Parathyroid adenoma (tissue), 2 donors: ENCODE measurements at regions not wholly inside any gene's neighbourhood (a gene's known extent, or its start where the extent isn't known, plus 50 kb on each side); places are given as distances from the start of the nearest gene placed in this dataset.

ENCODE experiments used
- H2AFZ ChIP-seq: fragments of 300-600 bp; sonication (generic); one replicate; pipeline ENCODE4 v1.7.0; 2017; ENCODE audit warnings: antibody characterized with exemption, mild to moderate bottlenecking
- H3K27ac ChIP-seq: fragments of 300-600 bp; sonication (generic); one replicate; pipeline ENCODE4 v1.7.0; 2017
- H3K27me3 ChIP-seq: fragments of 300-600 bp; sonication (generic); one replicate; pipeline ENCODE4 v1.7.0; 2017; ENCODE audit warnings: low read length; ENCODE audit not compliant: control insufficient read depth, insufficient read depth
- H3K36me3 ChIP-seq: fragments of 300-600 bp; sonication (generic); one replicate; pipeline ENCODE4 v1.7.0; 2017; ENCODE audit warnings: low read length; ENCODE audit not compliant: control insufficient read depth, insufficient read depth
- H3K4me1 ChIP-seq: fragments of 300-600 bp; sonication (generic); one replicate; pipeline ENCODE4 v1.7.0; 2017; ENCODE audit warnings: control low read depth
- H3K4me2 ChIP-seq: fragments of 300-600 bp; sonication (generic); one replicate; pipeline ENCODE4 v1.7.0; 2017; ENCODE audit warnings: low read length
- H3K4me3 ChIP-seq: fragments of 300-600 bp; sonication (generic); one replicate; pipeline ENCODE4 v1.7.0; 2017; ENCODE audit warnings: low read depth, low read length
- H3K79me2 ChIP-seq: fragments of 300-600 bp; sonication (generic); one replicate; pipeline ENCODE4 v1.7.0; 2017; ENCODE audit warnings: control low read depth
- H3K9ac ChIP-seq: fragments of 300-600 bp; sonication (generic); one replicate; pipeline ENCODE4 v1.7.0; 2017; ENCODE audit warnings: mild to moderate bottlenecking
- H3K9me3 ChIP-seq: fragments of 300-600 bp; sonication (generic); one replicate; pipeline ENCODE4 v1.7.0; 2017; ENCODE audit warnings: low read length; ENCODE audit not compliant: control insufficient read depth
- TF ChIP-seq, protein P1 (sequence below): fragments of 300-600 bp; sonication (generic); IDR thresholded peaks from one replicate; pipeline ENCODE4 v1.7.0; 2017; ENCODE audit warnings: antibody characterized with exemption, mild to moderate bottlenecking
- donor health status: primary hyperparathyroidism.

DNA sequence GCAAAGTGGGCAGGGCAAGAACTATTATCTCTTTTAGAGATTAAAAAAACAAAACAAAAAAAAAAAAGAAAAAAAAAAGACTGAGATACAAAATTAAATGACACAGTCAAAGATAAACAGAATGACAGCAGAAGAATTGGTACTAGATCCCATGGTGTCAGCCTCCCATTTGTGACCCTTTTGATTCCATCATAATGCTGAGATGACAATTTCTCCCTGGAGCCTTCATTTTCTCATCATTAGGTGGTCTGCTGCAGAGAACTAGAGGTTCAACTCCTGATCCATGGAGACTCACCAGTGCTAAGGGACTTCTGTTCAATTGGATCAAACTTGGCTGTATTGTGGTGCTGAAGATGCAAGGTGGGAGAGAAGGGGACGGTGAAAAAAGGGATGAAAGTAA is 123.5 kb upstream of the SPDL1 start:
- Histone ChIP-seq H3K27me3 (no peaks in the 10 kb centered on the region), H2AFZ (no peak overlapping the region), H3K4me1 (no peaks in the 10 kb centered on the region), H3K36me3 (no peaks in the 10 kb centered on the region), H3K27ac (no peak overlapping the region), H3K4me3 (no peak overlapping the region), H3K9me3 (no peaks in the 10 kb centered on the region), H3K9ac (no peak overlapping the region), H3K79me2 (no peaks in the 10 kb centered on the region), H3K4me2 (no peak overlapping the region)
- TF ChIP-seq, protein P1, sequence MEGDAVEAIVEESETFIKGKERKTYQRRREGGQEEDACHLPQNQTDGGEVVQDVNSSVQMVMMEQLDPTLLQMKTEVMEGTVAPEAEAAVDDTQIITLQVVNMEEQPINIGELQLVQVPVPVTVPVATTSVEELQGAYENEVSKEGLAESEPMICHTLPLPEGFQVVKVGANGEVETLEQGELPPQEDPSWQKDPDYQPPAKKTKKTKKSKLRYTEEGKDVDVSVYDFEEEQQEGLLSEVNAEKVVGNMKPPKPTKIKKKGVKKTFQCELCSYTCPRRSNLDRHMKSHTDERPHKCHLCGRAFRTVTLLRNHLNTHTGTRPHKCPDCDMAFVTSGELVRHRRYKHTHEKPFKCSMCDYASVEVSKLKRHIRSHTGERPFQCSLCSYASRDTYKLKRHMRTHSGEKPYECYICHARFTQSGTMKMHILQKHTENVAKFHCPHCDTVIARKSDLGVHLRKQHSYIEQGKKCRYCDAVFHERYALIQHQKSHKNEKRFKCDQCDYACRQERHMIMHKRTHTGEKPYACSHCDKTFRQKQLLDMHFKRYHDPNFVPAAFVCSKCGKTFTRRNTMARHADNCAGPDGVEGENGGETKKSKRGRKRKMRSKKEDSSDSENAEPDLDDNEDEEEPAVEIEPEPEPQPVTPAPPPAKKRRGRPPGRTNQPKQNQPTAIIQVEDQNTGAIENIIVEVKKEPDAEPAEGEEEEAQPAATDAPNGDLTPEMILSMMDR = no peak

DNA sequence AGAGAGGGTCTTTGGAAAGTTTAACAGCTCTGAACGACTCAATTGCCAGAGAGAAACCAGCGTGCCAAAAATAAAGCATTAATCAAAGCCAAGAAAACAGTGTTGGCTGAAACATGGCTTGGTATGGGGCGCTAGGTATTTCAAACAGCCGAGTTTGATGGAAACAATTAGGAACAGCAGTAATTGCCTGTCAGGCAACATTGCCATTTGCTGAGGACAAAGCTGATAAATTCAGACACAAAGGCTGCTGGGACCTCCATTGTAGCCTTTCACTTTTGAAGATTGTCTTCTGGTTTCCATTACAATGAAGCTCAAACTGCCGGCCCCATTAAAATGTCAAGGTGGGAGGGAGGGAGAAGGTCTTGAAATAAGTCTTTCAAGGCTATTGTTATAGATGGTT is 125.4 kb upstream of the SPDL1 start:
- H3K27me3 ChIP-seq = no peaks in the 10 kb centered on the region
- no peaks in the 10 kb centered on the region for H3K9me3 ChIP-seq
- TF ChIP-seq, protein P1 = no peak
- H3K4me3 ChIP-seq = no peak overlapping the region
- no peaks in the 10 kb centered on the region for H3K79me2 ChIP-seq
- no peak overlapping the region for H3K9ac ChIP-seq
- no peaks in the 10 kb centered on the region for H3K4me1 ChIP-seq
- no peak overlapping the region for H3K4me2 ChIP-seq
- H3K36me3 ChIP-seq = no peaks in the 10 kb centered on the region
- H3K27ac ChIP-seq = no peak overlapping the region
- H2AFZ ChIP-seq = no peak overlapping the region

DNA sequence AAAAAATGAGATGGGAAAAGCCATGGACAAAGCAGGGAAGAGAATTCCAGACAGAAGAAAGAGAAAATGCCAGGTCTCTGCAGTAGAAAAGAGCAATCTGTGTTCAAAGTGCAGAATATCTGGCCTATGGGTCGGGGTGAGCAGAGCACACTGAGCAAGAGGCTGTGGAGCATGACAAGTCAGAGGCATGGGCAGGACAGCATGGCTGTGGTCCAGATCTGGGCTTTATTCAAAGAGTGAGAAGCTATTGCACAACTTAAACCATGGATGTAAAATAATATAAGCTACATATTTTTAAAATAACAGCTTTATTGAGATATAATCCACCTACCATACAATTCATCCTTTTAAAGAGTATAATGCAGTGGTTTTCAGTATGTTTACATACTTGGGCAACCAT is 133.1 kb upstream of the SPDL1 start:
- H3K4me3 ChIP-seq = no peak overlapping the region
- H2AFZ ChIP-seq = no peak overlapping the region
- TF ChIP-seq, protein P1 = no peak
- H3K27ac ChIP-seq = no peak overlapping the region
- H3K9ac ChIP-seq = no peak overlapping the region
- no peaks in the 10 kb centered on the region for H3K4me1 ChIP-seq
- no peaks in the 10 kb centered on the region for H3K79me2 ChIP-seq
- H3K4me2 ChIP-seq = no peak overlapping the region
- H3K9me3 ChIP-seq = no peaks in the 10 kb centered on the region
- H3K36me3 ChIP-seq = no peaks in the 10 kb centered on the region
- no peaks in the 10 kb centered on the region for H3K27me3 ChIP-seq

DNA sequence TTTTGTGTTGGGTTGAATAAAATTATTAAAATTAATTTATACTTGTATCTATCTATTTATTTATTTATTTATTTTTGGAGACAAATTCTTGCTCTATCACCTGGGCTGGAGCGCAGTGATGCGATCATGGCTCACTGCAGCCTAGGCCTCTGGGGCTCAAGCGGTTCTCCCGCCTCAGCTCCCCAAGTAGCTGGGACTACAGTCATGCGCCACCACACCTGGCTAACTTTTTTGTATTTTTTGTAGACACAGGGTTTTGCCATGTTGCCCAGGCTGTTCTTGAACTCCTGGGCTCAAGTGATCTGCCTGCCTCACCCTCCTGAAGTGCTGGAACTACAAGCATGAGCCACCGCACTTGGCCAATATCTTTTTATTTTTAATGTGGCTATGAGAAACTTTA is 134.7 kb upstream of the SPDL1 start:
- H3K9ac ChIP-seq = no peak overlapping the region
- no peak overlapping the region for H3K4me2 ChIP-seq
- TF ChIP-seq, protein P1 = no peak
- no peak overlapping the region for H3K27ac ChIP-seq
- H3K4me3 ChIP-seq = no peak overlapping the region
- no peaks in the 10 kb centered on the region for H3K4me1 ChIP-seq
- no peak overlapping the region for H2AFZ ChIP-seq
- H3K79me2 ChIP-seq = no peaks in the 10 kb centered on the region
- no peaks in the 10 kb centered on the region for H3K36me3 ChIP-seq
- no peaks in the 10 kb centered on the region for H3K9me3 ChIP-seq
- no peaks in the 10 kb centered on the region for H3K27me3 ChIP-seq

DNA sequence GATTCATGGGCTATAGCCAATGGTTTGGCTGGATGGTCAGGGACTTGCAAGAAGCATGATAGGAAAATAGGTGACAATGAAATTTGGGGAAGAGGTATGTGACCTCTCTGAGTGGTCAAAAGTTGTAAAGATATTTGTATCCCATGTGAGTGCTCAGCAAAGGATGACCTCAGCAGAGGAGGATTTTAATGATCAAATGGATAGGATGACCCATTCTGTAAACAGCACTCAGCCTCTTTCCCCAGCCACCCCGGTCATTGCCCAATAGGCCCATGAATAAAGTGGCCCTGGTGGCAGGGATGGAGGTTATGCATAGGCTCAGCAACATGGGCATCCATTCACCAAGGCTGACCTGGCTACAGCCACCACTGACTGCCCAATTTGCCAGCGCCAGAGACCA is 138.4 kb upstream of the SPDL1 start:
- no peaks in the 10 kb centered on the region for H3K79me2 ChIP-seq
- H3K9ac ChIP-seq = no peak overlapping the region
- H3K27ac ChIP-seq = no peak overlapping the region
- no peak overlapping the region for H3K4me2 ChIP-seq
- TF ChIP-seq, protein P1 = no peak
- H2AFZ ChIP-seq = no peak overlapping the region
- H3K27me3 ChIP-seq = no peaks in the 10 kb centered on the region
- H3K4me3 ChIP-seq = no peak overlapping the region
- no peaks in the 10 kb centered on the region for H3K9me3 ChIP-seq
- no peaks in the 10 kb centered on the region for H3K4me1 ChIP-seq
- H3K36me3 ChIP-seq = no peaks in the 10 kb centered on the region
